HG03097 (cell line): ENCODE measurements at regions not wholly inside any gene's neighbourhood (a gene's known extent, or its start where the extent isn't known, plus 50 kb on each side); places are given as distances from the start of the nearest gene placed in this dataset.

Source experiments
- ATAC-seq: cut with Tn5 transposase; IDR thresholded peaks from one replicate; pipeline ENCODE4 v1.9.1; 2021; ENCODE audit not compliant: unreplicated experiment, low FRiP score

DNA sequence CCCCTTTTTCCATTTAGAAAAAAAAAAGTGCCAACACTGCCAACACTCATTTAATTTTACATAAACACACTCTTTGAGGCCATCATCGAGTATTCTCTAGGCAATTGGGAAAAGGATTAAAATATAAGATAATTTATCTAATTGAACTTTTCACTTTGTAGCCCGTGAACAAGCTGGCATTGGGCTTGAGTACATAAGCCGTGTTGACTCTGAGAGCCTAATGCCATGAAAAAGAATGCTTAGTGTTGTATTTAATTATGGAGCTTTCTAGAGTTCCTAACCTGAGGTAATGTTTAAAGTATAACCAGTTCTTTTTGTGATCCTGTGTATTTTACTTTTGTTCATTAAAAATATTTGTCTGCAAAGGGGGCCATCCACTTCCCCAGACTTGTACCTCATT, 193.8 kb downstream of the LYPLAL1 start:
- no peak for ATAC-seq

GRCh38 chr1:219365451-219365850, 191.8 kb downstream of the LYPLAL1 start:
- ATAC-seq: no peak

- no peak for ATAC-seq
These were observed 189.0 kb downstream of the LYPLAL1 start for GRCh38 chr1:219362702-219363101.

DNA sequence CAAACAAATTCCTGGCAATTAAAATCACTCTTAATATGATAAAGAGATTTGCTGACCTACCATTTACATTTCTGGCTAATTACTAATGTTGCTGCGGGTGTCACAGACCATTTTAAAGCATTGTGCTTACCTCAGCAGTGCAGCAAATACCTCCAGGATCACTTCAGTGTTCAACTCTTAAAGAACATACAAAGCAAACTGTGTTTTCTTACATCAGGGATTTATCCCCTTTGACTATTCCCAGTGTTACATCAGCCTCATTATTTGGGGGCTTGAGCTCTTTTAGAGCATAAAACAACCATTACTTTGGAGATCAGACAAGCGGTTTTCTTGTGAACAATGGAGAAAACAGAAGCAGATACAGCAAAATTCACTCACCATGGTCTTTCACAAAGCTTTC, 185.4 kb downstream of the LYPLAL1 start:
- ATAC-seq: no peak

DNA sequence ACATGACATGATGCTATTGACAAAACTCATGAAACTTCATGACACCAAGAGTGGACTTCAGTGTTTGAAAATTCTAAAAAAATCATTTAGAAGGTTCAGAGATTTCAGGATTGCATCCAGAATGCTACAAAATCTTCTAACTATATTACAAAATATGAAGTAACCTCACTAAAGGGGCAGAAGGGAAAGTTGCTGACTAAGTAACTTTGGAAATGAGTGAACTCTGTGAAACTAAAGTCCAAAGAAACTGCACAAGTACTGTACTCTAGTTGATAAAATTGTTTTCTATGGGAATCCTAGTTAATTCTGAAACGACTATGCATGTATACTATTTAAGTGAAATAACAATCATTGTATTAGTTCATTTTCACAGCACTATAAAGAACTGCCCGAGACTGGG, 184.4 kb downstream of the LYPLAL1 start:
- ATAC-seq: no peak

- ATAC-seq: no peak
These were observed 181.3 kb downstream of the LYPLAL1 start for GRCh38 chr1:219354962-219355361.

- no peak for ATAC-seq
These were observed 179.4 kb downstream of the LYPLAL1 start for GRCh38 chr1:219352961-219353651.

DNA sequence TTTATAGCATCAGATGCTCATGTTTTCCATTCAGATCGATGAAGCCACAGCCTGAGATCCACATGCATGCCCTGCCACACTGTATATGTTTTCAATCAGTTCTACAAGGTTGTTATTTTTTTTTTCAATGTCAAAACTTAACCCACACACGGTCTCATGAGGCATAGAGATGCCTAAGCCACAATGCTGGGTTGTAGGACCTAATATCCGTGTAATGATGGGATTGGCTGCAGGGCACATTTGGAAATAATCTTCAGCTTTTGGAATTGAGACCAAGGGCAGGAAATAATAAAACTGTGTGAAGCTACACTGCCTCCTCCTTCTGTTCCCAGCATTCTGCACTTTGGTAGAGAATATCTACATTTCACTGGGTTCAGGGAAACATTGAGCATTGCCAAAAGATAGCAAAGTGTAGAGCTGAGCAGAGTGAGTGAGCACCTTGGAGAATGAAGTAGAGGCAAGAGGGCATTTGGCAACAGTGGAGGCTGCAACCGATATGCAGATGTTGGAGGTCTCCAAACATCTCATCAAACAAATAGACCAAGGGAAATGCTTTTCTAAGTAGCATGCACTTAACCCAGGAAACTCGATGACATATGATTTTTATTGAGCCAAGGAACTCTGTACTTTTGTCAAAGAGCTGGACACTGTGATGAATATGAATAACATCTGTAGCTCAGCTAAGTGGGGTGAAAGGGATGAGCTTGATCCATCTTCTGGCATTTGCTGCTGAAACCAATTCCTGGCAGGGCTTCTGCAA, 176.7 kb downstream of the LYPLAL1 start:
- ATAC-seq: no peak

GRCh38 chr1:219347921-219348391, 174.3 kb downstream of the LYPLAL1 start:
- ATAC-seq: no peak

- ATAC-seq: no peak
These were observed 173.7 kb downstream of the LYPLAL1 start for GRCh38 chr1:219347376-219347775.

GRCh38 chr1:219345953-219346352, 172.3 kb downstream of the LYPLAL1 start:
- no peak for ATAC-seq

DNA sequence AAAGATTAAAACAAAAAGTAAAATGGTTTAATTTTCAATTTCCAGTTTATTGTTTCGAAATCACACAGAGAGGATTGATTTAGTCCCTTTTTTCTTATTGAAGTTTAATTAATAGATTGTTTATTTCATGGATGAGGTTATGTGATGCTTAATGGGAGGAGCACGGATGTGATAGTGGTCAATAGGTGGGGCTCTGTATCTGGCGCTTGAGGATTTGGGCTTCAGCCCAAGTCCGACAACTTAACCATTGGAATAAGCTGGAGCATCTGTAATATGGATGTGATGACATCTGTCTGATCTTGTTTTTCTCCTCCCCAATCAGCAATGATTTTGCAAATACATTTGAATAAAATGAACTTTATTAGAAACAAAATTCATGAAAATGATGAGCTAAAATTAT, 169.2 kb downstream of the LYPLAL1 start:
- ATAC-seq: no peak

DNA sequence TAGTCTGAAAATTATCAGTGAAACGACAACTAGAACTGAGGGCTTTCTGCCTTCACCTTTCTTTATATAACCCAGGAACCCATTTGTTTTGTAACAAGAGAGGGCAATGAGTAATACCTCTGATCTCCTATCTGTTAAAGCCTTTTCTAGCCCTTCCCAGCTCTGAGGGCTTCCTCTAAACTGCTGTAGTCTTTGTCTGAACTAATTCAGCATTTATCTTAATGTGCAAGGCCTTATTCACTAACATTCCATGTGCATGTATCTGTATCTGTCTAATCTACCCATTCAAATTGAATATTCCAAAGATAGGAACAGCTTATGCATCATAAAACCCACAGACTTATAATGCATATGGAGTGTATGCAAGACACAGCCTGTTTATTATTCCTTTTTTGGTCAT, 167.1 kb downstream of the LYPLAL1 start:
- no peak for ATAC-seq

GRCh38 chr1:219339466-219339865, 165.8 kb downstream of the LYPLAL1 start:
- no peak for ATAC-seq

DNA sequence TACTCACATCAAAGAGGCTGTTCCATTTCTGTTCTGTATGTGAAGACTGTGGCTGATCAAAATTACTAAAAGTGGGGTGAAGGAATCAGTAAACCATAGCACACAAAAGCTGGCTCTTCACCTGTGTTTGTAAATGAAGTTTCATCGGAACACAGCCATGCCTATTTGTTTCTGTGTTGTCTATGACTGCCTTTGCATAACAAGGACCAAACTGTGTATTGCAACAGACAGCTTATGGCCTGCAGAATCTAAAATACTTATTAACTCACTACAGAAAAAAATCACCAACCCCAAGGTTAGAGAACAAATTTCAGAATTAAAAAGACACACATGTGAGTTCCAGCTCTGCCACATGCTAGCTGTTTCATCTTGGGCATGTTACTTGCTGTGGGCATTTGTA, 163.9 kb downstream of the LYPLAL1 start:
- no peak for ATAC-seq

DNA sequence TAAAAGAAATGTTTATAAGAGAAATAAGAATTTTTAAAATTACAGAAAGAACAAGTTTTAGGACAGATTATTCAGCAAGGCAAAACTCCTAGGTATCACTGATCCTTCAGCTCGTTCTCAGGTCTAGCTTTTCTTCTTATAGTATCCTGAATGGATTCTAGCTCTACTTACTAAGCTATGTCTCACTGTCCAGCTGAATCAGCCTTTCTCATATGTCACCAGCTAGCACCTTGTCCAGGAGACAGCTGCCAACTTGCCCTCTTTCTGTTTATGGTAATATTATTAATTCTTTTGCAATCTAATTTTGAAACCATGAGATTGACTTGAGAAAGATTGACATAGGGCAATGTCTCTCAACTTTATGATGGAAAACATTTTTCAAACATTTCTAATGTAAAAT, 159.9 kb downstream of the LYPLAL1 start:
- no peak for ATAC-seq

- no peak for ATAC-seq
These were observed 157.7 kb downstream of the LYPLAL1 start for GRCh38 chr1:219331424-219331823.

DNA sequence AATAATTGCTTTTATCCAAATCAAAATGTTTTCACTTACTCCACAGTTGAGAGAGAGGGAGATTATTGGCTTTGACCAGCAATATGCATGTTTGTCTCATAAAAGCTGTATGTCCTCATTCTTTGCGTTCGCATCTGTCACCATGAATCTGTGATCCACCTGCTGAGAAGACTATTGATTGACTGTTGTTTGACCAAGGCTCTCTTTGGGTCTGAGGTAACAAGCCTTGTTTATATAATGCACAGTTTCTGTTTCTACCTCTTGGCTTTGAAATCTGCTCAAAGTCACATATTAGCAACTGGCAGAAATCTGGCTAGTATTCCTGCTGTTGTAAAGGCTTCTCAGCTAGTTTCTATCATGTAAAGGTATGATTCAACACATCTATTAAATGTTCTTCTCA, 157.0 kb downstream of the LYPLAL1 start:
- no peak for ATAC-seq

- no peak for ATAC-seq
These were observed 156.3 kb downstream of the LYPLAL1 start for GRCh38 chr1:219330001-219330400.

- ATAC-seq: no peak
These were observed 155.9 kb downstream of the LYPLAL1 start for GRCh38 chr1:219329578-219329977.

DNA sequence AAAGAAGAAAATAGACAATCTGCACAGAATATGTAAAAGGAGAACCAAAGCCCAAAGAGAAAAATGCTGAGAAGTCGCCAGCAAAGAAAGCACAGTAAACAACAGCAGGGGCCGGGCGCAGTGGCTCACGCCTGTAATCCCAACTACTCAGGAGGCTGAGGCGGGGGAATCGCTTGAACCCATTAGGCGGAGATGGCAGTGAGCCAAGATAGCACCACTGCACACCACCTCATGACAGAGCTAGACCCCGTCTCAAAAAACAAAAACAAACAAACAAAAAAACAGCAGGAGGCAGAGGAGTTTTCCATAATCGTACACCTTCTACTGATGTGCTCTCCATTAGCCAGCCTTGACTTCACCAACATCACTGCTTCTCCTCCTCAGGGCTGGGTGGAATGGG, 153.2 kb downstream of the LYPLAL1 start:
- no peak for ATAC-seq

GRCh38 chr1:219325368-219325742, 151.7 kb downstream of the LYPLAL1 start:
- no peak for ATAC-seq
